ENCODE measurements at regions not wholly inside any gene's neighbourhood (a gene's known extent, or its start where the extent isn't known, plus 50 kb on each side); places are given as distances from the start of the nearest gene placed in this dataset.
"Not testable (repeated sequence)": the region's sequence is repeated elsewhere in the genome, so short reads cannot be mapped to it uniquely, and the experiment has no call there.

DNA sequence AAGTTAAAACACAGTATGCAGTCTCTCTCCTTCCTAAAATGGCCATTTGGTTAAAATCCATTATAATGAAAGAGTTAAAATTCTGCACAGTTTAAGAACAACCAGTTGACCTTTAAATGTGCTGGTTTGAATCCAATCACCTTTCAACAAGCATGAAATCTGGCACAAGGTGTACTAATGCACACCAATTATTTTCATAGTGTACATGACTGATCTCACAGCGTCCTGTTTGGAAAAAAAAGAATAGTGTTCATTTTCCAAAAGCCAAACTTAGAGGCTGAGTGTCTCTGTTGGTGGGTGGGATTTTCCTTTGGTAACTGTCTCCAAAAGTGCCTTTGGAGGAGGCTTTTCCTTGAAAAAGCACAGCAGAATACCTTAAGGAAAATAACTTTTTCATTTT is 180.6 kb downstream of the DEPDC1B start:
- DNase-seq (ENCODE audit: low read depth in 3 of 3, low spot score in 2 of 3), result no peak

DNA sequence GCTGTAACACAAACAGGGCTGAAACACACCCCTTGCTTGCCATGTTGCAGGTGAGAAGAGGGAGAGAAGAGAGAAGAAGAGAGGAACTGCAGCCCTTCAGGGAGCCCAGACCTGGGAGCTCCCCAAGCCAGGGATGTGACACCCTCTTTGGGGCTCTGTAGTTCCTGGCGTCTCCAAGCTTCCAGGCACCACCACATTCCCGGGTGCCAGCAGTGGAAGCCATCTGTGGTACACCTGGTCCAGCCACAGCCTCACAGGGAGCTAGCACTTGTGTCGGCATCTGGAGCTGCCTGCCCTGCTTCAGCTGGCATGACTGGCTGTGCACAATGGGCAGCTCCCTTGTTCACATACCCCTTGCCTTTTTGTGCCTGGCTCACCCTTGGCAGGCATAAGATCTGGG is 182.1 kb downstream of the DEPDC1B start:
- no peak for DNase-seq (ENCODE audit: low read depth in 3 of 3, low spot score in 2 of 3)

DNA sequence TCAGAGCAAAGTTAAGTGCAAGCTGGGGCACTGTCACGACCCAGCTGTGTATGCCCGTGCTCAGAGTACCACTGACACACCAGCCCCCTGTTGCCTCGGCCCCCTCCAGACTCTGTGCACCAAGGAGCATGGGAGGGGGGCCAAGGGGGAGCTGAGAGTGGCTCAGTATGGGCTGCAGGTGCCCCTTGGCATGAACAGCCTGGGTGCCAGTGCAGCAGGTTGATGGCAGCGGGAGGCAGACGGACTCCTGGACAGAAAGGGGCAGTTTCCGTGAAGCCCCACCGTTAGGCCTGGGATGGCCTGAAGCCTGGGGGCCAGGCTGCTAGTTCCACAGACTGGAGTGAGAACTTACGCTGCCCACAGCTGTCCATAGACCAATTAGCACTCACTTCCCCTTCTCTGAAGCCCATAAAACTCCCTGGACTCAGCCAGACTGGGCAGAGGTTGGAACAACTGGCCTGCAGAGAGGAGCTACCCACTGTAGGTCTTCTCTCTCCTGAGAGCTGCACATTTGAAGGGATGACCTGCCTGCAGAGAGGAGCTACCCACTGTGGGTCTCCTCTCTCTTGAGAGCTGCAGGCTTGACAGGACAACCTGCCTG is 182.8 kb downstream of the DEPDC1B start:
- DNase-seq (ENCODE audit: low read depth in 3 of 3, low spot score in 2 of 3), result no peak

DNA sequence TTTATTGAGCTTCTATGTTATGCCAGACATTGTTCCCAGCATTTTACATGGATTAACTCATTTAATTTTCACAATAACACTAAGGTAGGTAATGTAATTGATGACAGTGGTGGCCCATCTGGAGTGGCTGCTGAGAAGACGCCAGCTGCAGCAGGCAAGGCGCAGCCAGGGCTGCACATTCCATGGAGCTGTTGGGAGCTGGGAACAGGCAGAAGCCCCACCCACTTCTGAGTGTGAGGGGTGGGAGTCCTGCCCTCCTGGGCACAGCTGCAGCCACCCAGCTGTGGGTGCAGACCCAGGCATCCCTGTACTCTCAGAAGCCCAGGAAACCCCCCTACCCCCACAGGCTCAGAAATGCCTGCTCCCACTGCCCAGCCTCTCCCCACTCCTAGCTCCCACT is 183.3 kb downstream of the DEPDC1B start:
- no peak for DNase-seq (ENCODE audit: low read depth in 3 of 3, low spot score in 2 of 3)

DNA sequence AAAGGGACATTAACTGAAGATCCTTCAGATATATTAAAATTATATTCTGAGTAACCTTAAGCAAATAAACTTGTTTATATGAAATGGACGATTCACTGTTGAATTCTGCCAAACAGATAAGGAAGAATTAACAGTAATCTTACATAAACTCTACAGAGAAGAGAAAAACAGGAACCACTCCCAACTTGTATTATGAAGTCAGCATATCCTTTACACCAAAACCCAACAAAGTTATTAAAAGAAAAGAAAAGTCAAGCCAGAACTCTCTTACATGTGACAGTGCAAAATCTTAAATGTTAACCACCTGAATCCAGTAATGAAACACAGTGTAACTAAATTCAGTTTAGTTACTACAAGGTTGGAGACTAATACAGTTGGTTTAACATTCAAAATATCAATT is 185.8 kb downstream of the DEPDC1B start:
- no peak for DNase-seq (ENCODE audit: low read depth in 3 of 3, low spot score in 2 of 3)

DNA sequence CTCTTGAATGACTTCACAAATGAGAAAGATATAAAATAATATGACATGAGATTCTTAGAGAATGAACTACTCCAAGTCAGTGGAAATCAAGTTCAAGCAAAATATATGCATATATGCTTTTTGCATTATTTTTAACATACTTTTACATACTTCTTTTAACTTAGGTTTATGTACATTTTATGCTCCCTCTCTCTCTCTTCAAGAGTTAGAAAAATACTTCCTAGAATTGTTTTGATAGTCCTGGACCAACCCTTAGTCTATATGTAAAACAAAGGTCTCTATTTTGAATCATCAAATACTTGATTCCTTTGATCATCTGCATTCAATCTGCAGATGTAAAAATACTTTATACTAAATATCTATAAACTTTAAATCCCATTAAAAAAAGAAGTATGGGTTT is 187.8 kb downstream of the DEPDC1B start:
- DNase-seq (ENCODE audit: low read depth in 3 of 3, low spot score in 2 of 3), result no peak

GRCh38 chr5:60510663-60511062 is 189.3 kb downstream of the DEPDC1B start:
- no peak for DNase-seq (ENCODE audit: low read depth in 3 of 3, low spot score in 2 of 3)

- no peak for DNase-seq (ENCODE audit: low read depth in 3 of 3, low spot score in 2 of 3)
Measured at GRCh38 chr5:60510049-60510448, 189.9 kb downstream of the DEPDC1B start.

DNA sequence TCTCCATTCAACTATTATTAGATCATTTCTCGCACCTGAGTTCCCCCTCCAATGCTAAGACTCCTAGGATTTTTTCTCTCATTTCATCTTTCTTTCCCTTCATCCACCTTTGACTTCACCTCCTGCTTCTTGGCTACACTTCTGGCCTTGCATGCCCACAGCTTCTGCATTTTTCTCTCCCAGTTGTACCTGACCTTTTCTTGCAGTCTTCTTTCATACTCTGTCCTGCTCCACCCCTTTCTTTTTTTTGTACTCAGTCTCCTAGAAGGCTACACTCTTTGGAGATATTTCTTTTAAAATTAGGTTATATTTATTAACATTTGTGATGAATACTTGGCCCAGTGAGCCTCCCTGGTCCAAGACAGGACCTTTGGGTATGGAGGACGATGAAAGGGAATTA is 190.4 kb downstream of the DEPDC1B start:
- no peak for DNase-seq (ENCODE audit: low read depth in 3 of 3, low spot score in 2 of 3)

- no peak for DNase-seq (ENCODE audit: low read depth in 3 of 3, low spot score in 2 of 3)
Measured at GRCh38 chr5:60507687-60508086, 192.3 kb downstream of the DEPDC1B start.

GRCh38 chr5:60505373-60506171 is 194.4 kb downstream of the DEPDC1B start:
- DNase-seq (ENCODE audit: low read depth in 3 of 3, low spot score in 2 of 3), result no peak

DNA sequence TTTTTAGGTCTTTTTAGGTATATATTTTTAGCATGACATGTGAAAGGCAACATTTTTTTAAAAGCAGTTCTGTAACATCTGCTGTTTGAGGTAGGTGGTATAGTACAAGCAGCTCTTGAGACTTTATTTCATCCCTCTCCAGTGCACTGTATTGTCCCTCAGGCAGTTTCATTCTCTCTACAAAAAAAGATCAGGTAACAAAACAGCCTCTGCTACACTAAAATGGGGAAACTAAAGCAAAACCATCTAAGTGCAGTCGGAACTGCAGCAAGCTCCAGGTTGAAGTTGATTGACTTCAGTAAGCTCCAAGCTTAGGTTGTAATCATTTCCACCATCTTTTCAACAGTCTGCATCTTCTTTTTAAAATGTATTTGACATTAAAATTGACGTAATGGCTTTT is 195.6 kb downstream of the DEPDC1B start:
- DNase-seq (ENCODE audit: low read depth in 3 of 3, low spot score in 2 of 3), result no peak

GRCh38 chr5:60503771-60504170 is 196.2 kb downstream of the DEPDC1B start:
- DNase-seq (ENCODE audit: low read depth in 3 of 3, low spot score in 2 of 3), result no peak

GRCh38 chr5:60497706-60498500 is 202.1 kb downstream of the DEPDC1B start:
- DNase-seq (ENCODE audit: low read depth in 3 of 3, low spot score in 2 of 3), result no peak

DNA sequence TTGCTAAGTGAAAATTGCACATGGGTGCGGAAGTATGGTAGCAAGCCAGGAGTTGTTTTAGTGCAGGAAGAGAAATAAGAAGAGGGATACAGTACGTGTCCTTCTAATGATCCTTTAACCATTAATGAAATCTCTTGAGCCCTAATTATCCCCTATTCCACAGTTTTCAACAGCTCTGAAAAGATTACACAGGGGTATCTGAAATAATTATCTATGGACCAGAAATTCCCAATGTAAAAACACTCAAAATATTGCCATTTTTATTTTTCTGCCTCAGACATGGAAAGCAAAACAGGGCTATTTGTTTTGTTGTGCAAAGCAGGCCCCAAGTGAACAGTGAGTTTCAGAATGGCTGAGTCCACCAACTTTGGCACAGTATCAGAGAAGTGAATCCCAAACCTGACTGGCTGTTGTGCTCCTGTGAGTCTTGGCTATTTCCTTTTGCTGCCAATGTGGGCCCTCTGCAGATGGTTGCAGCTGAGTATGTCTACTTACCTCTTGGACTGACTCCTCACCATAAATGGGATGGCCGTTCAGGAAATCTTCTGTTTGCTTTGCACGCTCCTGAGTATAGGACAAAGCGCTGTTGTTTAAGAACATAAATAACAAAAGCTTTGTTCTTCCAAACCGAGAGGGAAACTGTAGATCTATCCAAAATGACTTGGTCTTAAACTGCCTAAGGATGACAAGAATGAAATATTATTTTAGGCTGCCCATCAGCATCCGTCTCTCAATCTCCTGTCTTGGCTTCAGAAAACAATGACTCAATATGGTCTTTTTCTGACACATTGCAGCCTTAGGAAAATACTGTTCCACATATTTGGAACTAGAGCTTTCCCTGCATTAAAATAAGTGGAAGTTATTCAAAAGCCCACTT is 204.1 kb downstream of the DEPDC1B start:
- no peak for DNase-seq (ENCODE audit: low read depth in 3 of 3, low spot score in 2 of 3)

GRCh38 chr5:60494635-60495034 is 205.3 kb downstream of the DEPDC1B start:
- DNase-seq (ENCODE audit: low read depth in 3 of 3, low spot score in 2 of 3), result no peak

DNA sequence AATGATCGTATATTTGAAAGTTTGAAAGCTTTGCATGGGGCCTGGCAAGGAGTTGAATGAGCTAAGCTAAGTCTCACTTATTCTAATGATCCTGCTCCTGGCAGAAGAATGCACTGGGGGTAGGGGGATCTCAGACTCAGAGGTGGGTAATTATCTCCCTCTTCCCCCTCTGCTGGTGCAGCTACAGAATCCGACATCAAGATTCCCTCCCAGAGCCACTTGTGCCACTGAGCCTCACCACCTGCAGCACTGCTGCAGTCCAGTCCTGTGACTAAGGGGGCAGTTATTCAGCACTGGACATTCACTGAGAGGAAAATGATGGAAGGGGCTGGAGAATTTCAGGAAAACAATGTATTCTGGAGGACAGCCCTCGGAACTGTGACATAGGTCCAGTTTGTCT is 205.8 kb downstream of the DEPDC1B start:
- no peak for DNase-seq (ENCODE audit: low read depth in 3 of 3, low spot score in 2 of 3)

GRCh38 chr5:60493372-60493771 is 206.6 kb downstream of the DEPDC1B start:
- DNase-seq (ENCODE audit: low read depth in 3 of 3, low spot score in 2 of 3), result no peak

GRCh38 chr5:60492958-60493357 is 207.0 kb downstream of the DEPDC1B start:
- no peak for DNase-seq (ENCODE audit: low read depth in 3 of 3, low spot score in 2 of 3)

- DNase-seq (ENCODE audit: low read depth in 3 of 3, low spot score in 2 of 3), result not testable (repeated sequence)
Measured at GRCh38 chr5:60492358-60492757, 207.6 kb downstream of the DEPDC1B start.

Data from right renal cortex interstitium (tissue), 3 donors.